KG1 (cell line): ENCODE measurements at regions not wholly inside any gene's neighbourhood (a gene's known extent, or its start where the extent isn't known, plus 50 kb on each side); places are given as distances from the start of the nearest gene placed in this dataset.
A peak's percentile ranks its signal among the peaks of the same experiment; 100 is the strongest.

Experiments used
- DNase-seq: peaks from one replicate; lab custom pipeline; 2025; lab: John Stamatoyannopoulos, UW

- DNase-seq = no peak
Observed at GRCh38 chr1:239008568-239008967, 377.8 kb upstream of the CHRM3 start.

GRCh38 chr1:239006276-239006675 is 380.1 kb upstream of the CHRM3 start:
- no peak for DNase-seq

GRCh38 chr1:238999944-239000343 is 386.4 kb upstream of the CHRM3 start:
- no peak for DNase-seq

- DNase-seq = no peak
Observed at GRCh38 chr1:238998577-238998976, 387.8 kb upstream of the CHRM3 start.

GRCh38 chr1:238991765-238992495 is 394.4 kb upstream of the CHRM3 start:
- no peak for DNase-seq

GRCh38 chr1:238985312-238985711 is 401.1 kb upstream of the CHRM3 start:
- DNase-seq = no peak

- no peak for DNase-seq
Observed at GRCh38 chr1:238982736-238983135, 403.6 kb upstream of the CHRM3 start.

GRCh38 chr1:238981317-238981933 is 404.9 kb upstream of the CHRM3 start:
- DNase-seq = no peak

- no peak for DNase-seq
Observed at GRCh38 chr1:238980053-238980452, 406.3 kb upstream of the CHRM3 start.

- no peak for DNase-seq
Observed at GRCh38 chr1:238964631-238965030, 421.7 kb upstream of the CHRM3 start.

GRCh38 chr1:238962941-238963340 is 423.4 kb upstream of the CHRM3 start:
- no peak for DNase-seq

GRCh38 chr1:238961790-238962189 is 424.6 kb upstream of the CHRM3 start:
- DNase-seq = no peak

- no peak for DNase-seq
Observed at GRCh38 chr1:238960071-238960470, 426.3 kb upstream of the CHRM3 start.

- no peak for DNase-seq
Observed at GRCh38 chr1:238955934-238956333, 430.4 kb upstream of the CHRM3 start.

- no peak for DNase-seq
Observed at GRCh38 chr1:238954865-238955264, 431.5 kb upstream of the CHRM3 start.

- no peak for DNase-seq
Observed at GRCh38 chr1:238953448-238954010, 432.8 kb upstream of the CHRM3 start.

- peak; percentile 63 for DNase-seq
Observed at GRCh38 chr1:238951809-238952208, 434.6 kb upstream of the CHRM3 start.

GRCh38 chr1:238950784-238951183 is 435.6 kb upstream of the CHRM3 start:
- no peak for DNase-seq

GRCh38 chr1:238950017-238950416 is 436.4 kb upstream of the CHRM3 start:
- DNase-seq = no peak

- no peak for DNase-seq
Observed at GRCh38 chr1:238944028-238944427, 442.3 kb upstream of the CHRM3 start.

GRCh38 chr1:238927899-238928298 is 458.5 kb upstream of the CHRM3 start:
- no peak for DNase-seq

GRCh38 chr1:238916828-238917227 is 469.5 kb upstream of the CHRM3 start:
- no peak for DNase-seq

- no peak for DNase-seq
Observed at GRCh38 chr1:238914346-238914745, 472.0 kb upstream of the CHRM3 start.

- no peak for DNase-seq
Observed at GRCh38 chr1:238913210-238913609, 473.2 kb upstream of the CHRM3 start.
